ENCODE measurements at regions not wholly inside any gene's neighbourhood (a gene's known extent, or its start where the extent isn't known, plus 50 kb on each side); places are given as distances from the start of the nearest gene placed in this dataset.

DNA sequence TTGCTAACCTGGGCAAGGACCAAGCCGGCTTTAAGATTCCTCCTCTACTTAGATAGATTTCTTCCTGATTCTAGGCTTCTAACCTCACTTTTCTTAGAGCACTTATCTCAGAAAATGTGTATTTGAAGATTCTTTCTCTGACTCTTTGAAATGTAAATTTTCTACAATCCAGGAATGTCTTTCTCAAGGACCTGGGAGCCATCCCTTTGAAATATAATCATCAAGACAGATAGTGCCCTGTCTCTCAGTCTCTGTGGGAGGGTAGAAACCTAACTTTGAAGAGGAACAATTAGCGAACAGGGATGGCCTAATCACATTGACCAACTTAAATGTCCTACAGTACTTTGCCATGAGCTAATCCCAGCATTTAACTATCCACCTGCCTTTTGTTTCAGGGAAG lies 1646.0 kb downstream of the PCDH9 start:
- TF ChIP-seq ZNF274 (IDR thresholded peaks at IDR 0.05; ENCODE audit: low read depth, low read length) = no peak
- no peak for TF ChIP-seq YY1 (IDR thresholded peaks at IDR 0.05; ENCODE audit: insufficient read depth, insufficient read length)
